Stomach (tissue), 4 donors: ENCODE measurements at regions not wholly inside any gene's neighbourhood (a gene's known extent, or its start where the extent isn't known, plus 50 kb on each side); places are given as distances from the start of the nearest gene placed in this dataset.

Source experiments
- EP300 ChIP-seq: sonication (generic); formaldehyde crosslinking; IDR thresholded peaks from one replicate; pipeline ENCODE4 v1.6.1; 2017; ENCODE audit warnings: antibody characterized with exemption
- POLR2A ChIP-seq, 4 donors: fragments of 450-650 bp; IDR thresholded peaks; one replicate each; pipeline ENCODE4 v1.6.1; 2016; ENCODE audit warnings: antibody characterized with exemption in 4 of 4, control low read depth in 2 of 4, mild to moderate bottlenecking in 1 of 4, moderate library complexity in 1 of 4

DNA sequence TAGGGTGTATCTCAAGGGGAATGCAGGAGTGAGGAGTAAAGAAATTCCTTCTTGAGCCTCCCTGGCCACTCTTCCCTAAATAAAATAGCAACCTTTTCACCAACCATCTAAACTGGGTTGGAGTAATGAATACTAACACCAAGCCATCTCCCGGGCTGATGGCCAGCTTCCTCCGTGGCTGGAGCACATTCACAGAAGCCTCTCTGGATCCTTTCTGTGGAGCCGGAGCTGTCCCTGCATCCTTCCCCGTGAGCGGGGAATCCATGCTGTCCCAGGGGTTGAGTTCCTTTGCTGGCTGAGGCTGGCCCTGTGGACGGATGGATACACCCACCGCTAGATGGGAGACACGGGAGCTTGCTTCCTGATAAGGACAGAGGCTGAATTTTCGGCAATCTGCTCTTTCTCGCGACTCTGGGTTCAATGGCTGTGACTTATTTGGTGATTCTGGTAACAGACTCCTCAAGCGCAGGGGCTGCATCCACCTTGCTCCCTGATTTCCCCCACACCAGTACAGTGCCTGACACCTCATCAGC is 370.3 kb downstream of the ZNF536 start:
- no peak for TF ChIP-seq POLR2A (IDR thresholded peaks at IDR 0.05)
- no peak for TF ChIP-seq EP300
